GM23338 (cell line): ENCODE measurements at regions not wholly inside any gene's neighbourhood (a gene's known extent, or its start where the extent isn't known, plus 50 kb on each side); places are given as distances from the start of the nearest gene placed in this dataset.

Experiments
- ATAC-seq: fragments of 200-7000 bp; cut with Tn5 transposase; 3 replicates; pipeline ENCODE4 v1.9.1; 2020
- DNase-seq: peaks from one replicate; pipeline ENCODE4 v3.0.0-alpha.2; 2015; ENCODE audit warnings: low spot score
- H2AFZ ChIP-seq: fragments of 200-600 bp; sonication (generic); 2 replicates; pipeline ENCODE4 v1.8.0; 2016; ENCODE audit warnings: antibody characterized with exemption, mild to moderate bottlenecking, moderate library complexity
- H3F3A ChIP-seq: fragments of 200-600 bp; sonication (generic); replicated peaks from 2 replicates; pipeline ENCODE4 v1.8.0; 2017; ENCODE audit warnings: antibody characterized with exemption, mixed run types, low read depth
- H3K27ac ChIP-seq: fragments of 200-600 bp; sonication (generic); 2 replicates; pipeline ENCODE4 v1.6.1; 2016; ENCODE audit warnings: low read depth
- H3K27me3 ChIP-seq: fragments of 200-600 bp; sonication (generic); 2 replicates; pipeline ENCODE4 v1.8.0; 2016; ENCODE audit warnings: mild to moderate bottlenecking, mixed run types, moderate library complexity; ENCODE audit not compliant: insufficient read depth
- H3K36me3 ChIP-seq: fragments of 200-600 bp; sonication (generic); 2 replicates; pipeline ENCODE4 v1.8.0; 2016; ENCODE audit warnings: mild to moderate bottlenecking; ENCODE audit not compliant: insufficient read depth
- H3K4me1 ChIP-seq: fragments of 200-600 bp; sonication (generic); 2 replicates; pipeline ENCODE4 v1.8.0; 2016; ENCODE audit warnings: mild to moderate bottlenecking, moderate library complexity; ENCODE audit not compliant: insufficient read depth
- H3K4me2 ChIP-seq: fragments of 200-600 bp; sonication (generic); 2 replicates; pipeline ENCODE4 v1.7.1; 2017; ENCODE audit warnings: mixed run types
- H3K4me3 ChIP-seq: fragments of 200-600 bp; sonication (generic); 2 replicates; pipeline ENCODE4 v1.6.1; 2016; ENCODE audit warnings: mixed run types
- H3K79me2 ChIP-seq: fragments of 200-600 bp; sonication (generic); replicated peaks from 2 replicates; pipeline ENCODE4 v1.8.0; 2017; ENCODE audit warnings: mild to moderate bottlenecking; ENCODE audit not compliant: insufficient read depth
- H3K9me2 ChIP-seq: fragments of 200-600 bp; sonication (generic); 2 replicates; pipeline ENCODE4 v1.8.0; 2017; ENCODE audit not compliant: insufficient read depth
- H4K20me1 ChIP-seq: fragments of 200-600 bp; sonication (generic); replicated peaks from 2 replicates; pipeline ENCODE4 v1.8.0; 2017; ENCODE audit warnings: mild to moderate bottlenecking; ENCODE audit not compliant: insufficient read depth
- H3K27ac Mint-ChIP-seq: 2 replicates; pipeline ENCODE4 v1.8.0; 2020; ENCODE audit warnings: inconsistent platforms, mild to moderate bottlenecking, moderate library complexity, mixed read lengths
- H3K27me3 Mint-ChIP-seq: 3 replicates; pipeline ENCODE4 v1.8.0; 2022; ENCODE audit warnings: low read depth, mild to moderate bottlenecking, moderate library complexity, mixed read lengths, inconsistent platforms; ENCODE audit not compliant: insufficient read depth, poor library complexity
- H3K36me3 Mint-ChIP-seq: 3 replicates; pipeline ENCODE4 v1.8.0; 2021; ENCODE audit warnings: low read depth, mild to moderate bottlenecking, inconsistent platforms, moderate library complexity, mixed read lengths
- H3K4me1 Mint-ChIP-seq: 3 replicates; pipeline ENCODE4 v1.8.0; 2020; ENCODE audit warnings: mild to moderate bottlenecking, inconsistent platforms, mixed read lengths
- H3K4me3 Mint-ChIP-seq: 3 replicates; pipeline ENCODE4 v1.8.0; 2021; ENCODE audit warnings: moderate library complexity, mild to moderate bottlenecking, inconsistent platforms, mixed read lengths
- H3K9me3 Mint-ChIP-seq: 3 replicates; pipeline ENCODE4 v1.8.0; 2020; ENCODE audit warnings: moderate library complexity, mild to moderate bottlenecking, inconsistent platforms, mixed read lengths
- EZH2phosphoT487 ChIP-seq: fragments of 200-600 bp; sonication (generic); IDR thresholded peaks from one replicate; pipeline ENCODE4 v1.8.1; 2018; ENCODE audit warnings: antibody characterized with exemption; ENCODE audit not compliant: unreplicated experiment
- JUNB ChIP-seq: IDR thresholded peaks from one replicate; pipeline ENCODE4 v1.6.1; 2016; ENCODE audit warnings: antibody characterized with exemption; ENCODE audit not compliant: unreplicated experiment
- POLR2AphosphoS5 ChIP-seq: IDR thresholded peaks from 2 replicates; pipeline ENCODE4 v1.6.1; 2016; ENCODE audit warnings: antibody characterized with exemption, low read depth
- ZNF114 ChIP-seq: fragments of 250-450 bp; sonication (Bioruptor Pico); IDR thresholded peaks from 2 replicates; pipeline ENCODE4 v1.5.0; 2020; ENCODE audit warnings: mild to moderate bottlenecking, moderate library complexity
- ZNF331 ChIP-seq: fragments of 250-450 bp; sonication (Bioruptor Pico); IDR thresholded peaks from 2 replicates; pipeline ENCODE4 v1.5.0; 2020; ENCODE audit warnings: low read depth, mild to moderate bottlenecking, moderate library complexity
- TF ChIP-seq, protein P1 (sequence below): IDR thresholded peaks from 2 replicates; pipeline ENCODE4 v1.6.1; 2016; ENCODE audit warnings: antibody characterized with exemption
- TF ChIP-seq, protein P2 (sequence below): fragments of 250-450 bp; sonication (Bioruptor Pico); IDR thresholded peaks from 2 replicates; pipeline ENCODE4 v1.5.0; 2020; ENCODE audit warnings: mild to moderate bottlenecking, moderate library complexity

DNA sequence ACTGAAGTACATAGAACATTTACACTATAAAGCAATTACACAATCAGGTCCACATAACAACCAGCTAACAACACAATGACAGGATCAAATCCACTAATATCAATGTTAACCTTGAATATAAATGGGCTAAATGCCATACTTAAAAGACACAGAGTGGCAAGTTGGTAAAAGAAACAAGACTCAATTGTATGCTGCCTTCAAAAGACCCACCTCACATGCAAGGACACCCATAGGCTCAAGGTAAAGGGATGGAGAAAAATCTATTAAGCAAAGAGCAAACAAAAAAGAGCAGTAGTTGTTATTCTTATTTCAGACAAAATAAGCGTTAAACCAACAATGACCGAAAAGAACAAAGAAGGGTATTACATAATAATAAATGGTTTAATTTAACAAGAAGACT is 183.3 kb downstream of the PYDC2 start:
- no peak overlapping the region for H3K27ac Mint-ChIP-seq
- Histone ChIP-seq H3K27me3 (no peaks in the 10 kb centered on the region), H3K9me2 (0 out of 2 replicates have a peak, but pooled peaks cover 14% of the 10 kb centered on the region), H3F3A (no peaks in the 10 kb centered on the region), H2AFZ (no peak overlapping the region), H3K4me2 (no peak overlapping the region), H3K4me3 (no peak overlapping the region), H3K27ac (no peak overlapping the region), H3K36me3 (peaks cover 4% of the 10 kb centered on the region; the same call in 1 of the 2 replicates), H4K20me1 (no peaks in the 10 kb centered on the region), H3K79me2 (no peaks in the 10 kb centered on the region), H3K4me1 (peaks cover 6% of the 10 kb centered on the region; the same call in 1 of the 2 replicates)
- ATAC-seq = no peak
- peaks cover 4% of the 10 kb centered on the region for H3K27me3 Mint-ChIP-seq
- no peak overlapping the region for H3K4me3 Mint-ChIP-seq
- H3K9me3 Mint-ChIP-seq = peaks cover 22% of the 10 kb centered on the region
- peaks cover 4% of the 10 kb centered on the region; the same call in 1 of the 3 replicates for H3K36me3 Mint-ChIP-seq
- TF ChIP-seq ZNF331 = no peak
- TF ChIP-seq, protein P1, sequence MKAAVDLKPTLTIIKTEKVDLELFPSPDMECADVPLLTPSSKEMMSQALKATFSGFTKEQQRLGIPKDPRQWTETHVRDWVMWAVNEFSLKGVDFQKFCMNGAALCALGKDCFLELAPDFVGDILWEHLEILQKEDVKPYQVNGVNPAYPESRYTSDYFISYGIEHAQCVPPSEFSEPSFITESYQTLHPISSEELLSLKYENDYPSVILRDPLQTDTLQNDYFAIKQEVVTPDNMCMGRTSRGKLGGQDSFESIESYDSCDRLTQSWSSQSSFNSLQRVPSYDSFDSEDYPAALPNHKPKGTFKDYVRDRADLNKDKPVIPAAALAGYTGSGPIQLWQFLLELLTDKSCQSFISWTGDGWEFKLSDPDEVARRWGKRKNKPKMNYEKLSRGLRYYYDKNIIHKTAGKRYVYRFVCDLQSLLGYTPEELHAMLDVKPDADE = no peak
- no peak for TF ChIP-seq JUNB
- no peak for TF ChIP-seq EZH2phosphoT487
- no peak for TF ChIP-seq POLR2AphosphoS5
- no peak for TF ChIP-seq ZNF114 (CRISPR knock-in tag)
- TF ChIP-seq, protein P2, sequence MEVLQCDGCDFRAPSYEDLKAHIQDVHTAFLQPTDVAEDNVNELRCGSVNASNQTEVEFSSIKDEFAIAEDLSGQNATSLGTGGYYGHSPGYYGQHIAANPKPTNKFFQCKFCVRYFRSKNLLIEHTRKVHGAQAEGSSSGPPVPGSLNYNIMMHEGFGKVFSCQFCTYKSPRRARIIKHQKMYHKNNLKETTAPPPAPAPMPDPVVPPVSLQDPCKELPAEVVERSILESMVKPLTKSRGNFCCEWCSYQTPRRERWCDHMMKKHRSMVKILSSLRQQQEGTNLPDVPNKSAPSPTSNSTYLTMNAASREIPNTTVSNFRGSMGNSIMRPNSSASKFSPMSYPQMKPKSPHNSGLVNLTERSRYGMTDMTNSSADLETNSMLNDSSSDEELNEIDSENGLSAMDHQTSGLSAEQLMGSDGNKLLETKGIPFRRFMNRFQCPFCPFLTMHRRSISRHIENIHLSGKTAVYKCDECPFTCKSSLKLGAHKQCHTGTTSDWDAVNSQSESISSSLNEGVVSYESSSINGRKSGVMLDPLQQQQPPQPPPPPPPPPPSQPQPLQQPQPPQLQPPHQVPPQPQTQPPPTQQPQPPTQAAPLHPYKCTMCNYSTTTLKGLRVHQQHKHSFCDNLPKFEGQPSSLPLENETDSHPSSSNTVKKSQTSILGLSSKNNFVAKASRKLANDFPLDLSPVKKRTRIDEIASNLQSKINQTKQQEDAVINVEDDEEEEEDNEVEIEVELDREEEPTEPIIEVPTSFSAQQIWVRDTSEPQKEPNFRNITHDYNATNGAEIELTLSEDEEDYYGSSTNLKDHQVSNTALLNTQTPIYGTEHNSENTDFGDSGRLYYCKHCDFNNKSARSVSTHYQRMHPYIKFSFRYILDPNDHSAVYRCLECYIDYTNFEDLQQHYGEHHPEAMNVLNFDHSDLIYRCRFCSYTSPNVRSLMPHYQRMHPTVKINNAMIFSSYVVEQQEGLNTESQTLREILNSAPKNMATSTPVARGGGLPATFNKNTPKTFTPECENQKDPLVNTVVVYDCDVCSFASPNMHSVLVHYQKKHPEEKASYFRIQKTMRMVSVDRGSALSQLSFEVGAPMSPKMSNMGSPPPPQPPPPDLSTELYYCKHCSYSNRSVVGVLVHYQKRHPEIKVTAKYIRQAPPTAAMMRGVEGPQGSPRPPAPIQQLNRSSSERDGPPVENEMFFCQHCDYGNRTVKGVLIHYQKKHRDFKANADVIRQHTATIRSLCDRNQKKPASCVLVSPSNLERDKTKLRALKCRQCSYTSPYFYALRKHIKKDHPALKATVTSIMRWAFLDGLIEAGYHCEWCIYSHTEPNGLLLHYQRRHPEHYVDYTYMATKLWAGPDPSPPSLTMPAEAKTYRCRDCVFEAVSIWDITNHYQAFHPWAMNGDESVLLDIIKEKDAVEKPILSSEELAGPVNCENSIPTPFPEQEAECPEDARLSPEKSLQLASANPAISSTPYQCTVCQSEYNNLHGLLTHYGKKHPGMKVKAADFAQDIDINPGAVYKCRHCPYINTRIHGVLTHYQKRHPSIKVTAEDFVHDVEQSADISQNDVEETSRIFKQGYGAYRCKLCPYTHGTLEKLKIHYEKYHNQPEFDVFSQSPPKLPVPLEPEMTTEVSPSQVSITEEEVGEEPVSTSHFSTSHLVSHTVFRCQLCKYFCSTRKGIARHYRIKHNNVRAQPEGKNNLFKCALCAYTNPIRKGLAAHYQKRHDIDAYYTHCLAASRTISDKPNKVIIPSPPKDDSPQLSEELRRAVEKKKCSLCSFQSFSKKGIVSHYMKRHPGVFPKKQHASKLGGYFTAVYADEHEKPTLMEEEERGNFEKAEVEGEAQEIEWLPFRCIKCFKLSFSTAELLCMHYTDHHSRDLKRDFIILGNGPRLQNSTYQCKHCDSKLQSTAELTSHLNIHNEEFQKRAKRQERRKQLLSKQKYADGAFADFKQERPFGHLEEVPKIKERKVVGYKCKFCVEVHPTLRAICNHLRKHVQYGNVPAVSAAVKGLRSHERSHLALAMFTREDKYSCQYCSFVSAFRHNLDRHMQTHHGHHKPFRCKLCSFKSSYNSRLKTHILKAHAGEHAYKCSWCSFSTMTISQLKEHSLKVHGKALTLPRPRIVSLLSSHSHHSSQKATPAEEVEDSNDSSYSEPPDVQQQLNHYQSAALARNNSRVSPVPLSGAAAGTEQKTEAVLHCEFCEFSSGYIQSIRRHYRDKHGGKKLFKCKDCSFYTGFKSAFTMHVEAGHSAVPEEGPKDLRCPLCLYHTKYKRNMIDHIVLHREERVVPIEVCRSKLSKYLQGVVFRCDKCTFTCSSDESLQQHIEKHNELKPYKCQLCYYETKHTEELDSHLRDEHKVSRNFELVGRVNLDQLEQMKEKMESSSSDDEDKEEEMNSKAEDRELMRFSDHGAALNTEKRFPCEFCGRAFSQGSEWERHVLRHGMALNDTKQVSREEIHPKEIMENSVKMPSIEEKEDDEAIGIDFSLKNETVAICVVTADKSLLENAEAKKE (CRISPR knock-in tag) = no peak
- no peak for DNase-seq
- peaks cover 6% of the 10 kb centered on the region; the same call in 2 of the 3 replicates for H3K4me1 Mint-ChIP-seq
